A673 (cell line): ENCODE measurements at regions not wholly inside any gene's neighbourhood (a gene's known extent, or its start where the extent isn't known, plus 50 kb on each side); places are given as distances from the start of the nearest gene placed in this dataset.

Experiments used
- EZH2 ChIP-seq: fragments of 200-600 bp; sonication (generic); IDR thresholded peaks from 2 replicates; pipeline ENCODE4 v1.6.1; 2017; ENCODE audit warnings: borderline replicate concordance, low read depth, mild to moderate bottlenecking, mixed read lengths, antibody characterized with exemption, low read length; ENCODE audit not compliant: poor library complexity, severe bottlenecking
- TF ChIP-seq, protein P1 (sequence below): fragments of 300-800, 200-600 bp; sonication (generic); conservative IDR thresholded peaks from 2 replicates; pipeline ENCODE4 v1.5.1; 2017; ENCODE audit warnings: low read depth, mild to moderate bottlenecking, antibody characterized with exemption, low read length, moderate library complexity, mixed read lengths

DNA sequence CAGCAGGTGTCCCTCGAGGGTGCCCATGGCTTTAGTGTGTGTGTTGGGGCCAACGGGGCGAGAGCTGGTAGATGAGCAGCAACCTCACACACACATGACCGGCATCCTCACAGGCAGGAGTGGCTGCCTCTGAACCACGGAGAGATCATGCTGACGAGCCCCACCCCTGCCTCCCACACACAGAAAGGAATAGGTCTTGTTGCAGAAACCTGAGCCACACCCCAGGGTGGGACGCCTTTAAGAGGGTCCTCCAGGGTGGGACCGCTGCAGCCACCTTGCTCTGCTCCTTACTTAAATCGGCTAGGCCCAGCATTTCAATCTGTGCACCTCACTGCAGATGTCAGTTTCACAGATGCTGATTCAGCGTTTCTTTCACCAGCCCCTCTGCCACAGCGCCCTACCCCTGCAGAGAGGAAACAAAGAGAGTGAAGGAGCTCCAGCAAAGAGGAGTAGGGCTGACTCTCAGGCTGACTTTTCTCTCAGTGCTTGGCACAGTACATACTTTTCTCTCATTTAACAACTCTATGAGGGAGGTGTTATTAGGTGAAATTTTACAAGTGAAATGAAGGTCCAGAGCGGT is 61.2 kb upstream of the EPHB3 start:
- TF ChIP-seq, protein P1, sequence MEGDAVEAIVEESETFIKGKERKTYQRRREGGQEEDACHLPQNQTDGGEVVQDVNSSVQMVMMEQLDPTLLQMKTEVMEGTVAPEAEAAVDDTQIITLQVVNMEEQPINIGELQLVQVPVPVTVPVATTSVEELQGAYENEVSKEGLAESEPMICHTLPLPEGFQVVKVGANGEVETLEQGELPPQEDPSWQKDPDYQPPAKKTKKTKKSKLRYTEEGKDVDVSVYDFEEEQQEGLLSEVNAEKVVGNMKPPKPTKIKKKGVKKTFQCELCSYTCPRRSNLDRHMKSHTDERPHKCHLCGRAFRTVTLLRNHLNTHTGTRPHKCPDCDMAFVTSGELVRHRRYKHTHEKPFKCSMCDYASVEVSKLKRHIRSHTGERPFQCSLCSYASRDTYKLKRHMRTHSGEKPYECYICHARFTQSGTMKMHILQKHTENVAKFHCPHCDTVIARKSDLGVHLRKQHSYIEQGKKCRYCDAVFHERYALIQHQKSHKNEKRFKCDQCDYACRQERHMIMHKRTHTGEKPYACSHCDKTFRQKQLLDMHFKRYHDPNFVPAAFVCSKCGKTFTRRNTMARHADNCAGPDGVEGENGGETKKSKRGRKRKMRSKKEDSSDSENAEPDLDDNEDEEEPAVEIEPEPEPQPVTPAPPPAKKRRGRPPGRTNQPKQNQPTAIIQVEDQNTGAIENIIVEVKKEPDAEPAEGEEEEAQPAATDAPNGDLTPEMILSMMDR: no peak
- TF ChIP-seq EZH2: no peak
